Activated CD4-positive, alpha-beta memory T cell treated with anti-CD3 and anti-CD28 coated beads for 36 hours (primary cell): ENCODE measurements at regions not wholly inside any gene's neighbourhood (a gene's known extent, or its start where the extent isn't known, plus 50 kb on each side); places are given as distances from the start of the nearest gene placed in this dataset.
"Not testable (repeated sequence)": the region's sequence is repeated elsewhere in the genome, so short reads cannot be mapped to it uniquely, and the experiment has no call there.

Source experiments
- CTCF ChIA-PET: fragments of 350-600 bp; sonication (Branson Sonifier 250); formaldehyde crosslinking; loops from one replicate; lab custom pipeline; 2021; ENCODE audit warnings: antibody characterized with exemption, inconsistent platforms; lab: Charles Lee
- POLR2A ChIA-PET: fragments of 350-600 bp; sonication (Branson Sonifier 250); formaldehyde crosslinking; loops from one replicate; lab custom pipeline; 2021; ENCODE audit warnings: antibody characterized with exemption; lab: Charles Lee
- DNase-seq: peaks from one replicate; pipeline ENCODE4 v3.0.0-alpha.2; 2020
- H3K27ac Mint-ChIP-seq: one replicate; pipeline ENCODE4 v1.8.0; 2021; ENCODE audit warnings: mixed read lengths
- H3K27me3 Mint-ChIP-seq: one replicate; pipeline ENCODE4 v1.8.0; 2021; ENCODE audit warnings: mixed read lengths
- H3K36me3 Mint-ChIP-seq: one replicate; pipeline ENCODE4 v1.8.0; 2021; ENCODE audit warnings: mixed read lengths
- H3K4me1 Mint-ChIP-seq: one replicate; pipeline ENCODE4 v1.8.0; 2021; ENCODE audit warnings: low read depth, mixed read lengths
- H3K4me3 Mint-ChIP-seq: one replicate; pipeline ENCODE4 v1.8.0; 2021; ENCODE audit warnings: mild to moderate bottlenecking, mixed read lengths
- H3K9me3 Mint-ChIP-seq: one replicate; pipeline ENCODE4 v1.8.0; 2021; ENCODE audit warnings: mixed read lengths
- intact Hi-C: fragments of 100-400 bp; cut with micrococcal nuclease; formaldehyde crosslinking; loops from one replicate; pipeline ENCODE4 v1.15.1; 2023

GRCh38 chrX:114073926-114074325 lies 510.0 kb upstream of the HTR2C start:
- Mint-ChIP-seq H3K4me1 (no peaks in the 10 kb centered on the region), H3K4me3 (no peak overlapping the region), H3K36me3 (no peaks in the 10 kb centered on the region), H3K9me3 (no peaks in the 10 kb centered on the region), H3K27ac (no peak overlapping the region), H3K27me3 (no peaks in the 10 kb centered on the region)
- intact Hi-C loops: no loop called here
- DNase-seq: no peak
- ChIA-PET CTCF (no interaction called here), POLR2A (no interaction called here)

GRCh38 chrX:114071412-114071811 lies 512.5 kb upstream of the HTR2C start:
- H3K27me3 Mint-ChIP-seq: no peaks in the 10 kb centered on the region
- no peaks in the 10 kb centered on the region for H3K36me3 Mint-ChIP-seq
- no peak overlapping the region for H3K27ac Mint-ChIP-seq
- H3K4me1 Mint-ChIP-seq: no peaks in the 10 kb centered on the region
- intact Hi-C loops: no loop called here
- no peaks in the 10 kb centered on the region for H3K9me3 Mint-ChIP-seq
- H3K4me3 Mint-ChIP-seq: no peak overlapping the region
- no peak for DNase-seq
- ChIA-PET CTCF (no interaction called here), POLR2A (no interaction called here)

GRCh38 chrX:114065577-114066223 lies 518.2 kb upstream of the HTR2C start:
- H3K4me3 Mint-ChIP-seq: no peak overlapping the region
- DNase-seq: no peak
- no peaks in the 10 kb centered on the region for H3K27me3 Mint-ChIP-seq
- H3K9me3 Mint-ChIP-seq: no peaks in the 10 kb centered on the region
- no peaks in the 10 kb centered on the region for H3K36me3 Mint-ChIP-seq
- intact Hi-C loops: no loop called here
- H3K27ac Mint-ChIP-seq: no peak overlapping the region
- POLR2A ChIA-PET: no interaction called here
- H3K4me1 Mint-ChIP-seq: no peaks in the 10 kb centered on the region
- CTCF ChIA-PET: no interaction called here

- no peaks in the 10 kb centered on the region for H3K4me1 Mint-ChIP-seq
- ChIA-PET CTCF (no interaction called here), POLR2A (no interaction called here)
- no peak overlapping the region for H3K4me3 Mint-ChIP-seq
- H3K27me3 Mint-ChIP-seq: no peaks in the 10 kb centered on the region
- no peak for DNase-seq
- no peak overlapping the region for H3K27ac Mint-ChIP-seq
- intact Hi-C loops: no loop called here
- no peaks in the 10 kb centered on the region for H3K36me3 Mint-ChIP-seq
- no peaks in the 10 kb centered on the region for H3K9me3 Mint-ChIP-seq
These were observed 522.7 kb upstream of the HTR2C start for GRCh38 chrX:114061226-114061625.

GRCh38 chrX:114058988-114059418 lies 524.9 kb upstream of the HTR2C start:
- H3K27ac Mint-ChIP-seq: no peak overlapping the region
- no peaks in the 10 kb centered on the region for H3K4me1 Mint-ChIP-seq
- no peaks in the 10 kb centered on the region for H3K9me3 Mint-ChIP-seq
- H3K4me3 Mint-ChIP-seq: no peak overlapping the region
- POLR2A ChIA-PET: no interaction called here
- no peaks in the 10 kb centered on the region for H3K36me3 Mint-ChIP-seq
- no peak for DNase-seq
- CTCF ChIA-PET: no interaction called here
- intact Hi-C loops: no loop called here
- no peaks in the 10 kb centered on the region for H3K27me3 Mint-ChIP-seq

GRCh38 chrX:114057422-114057821 lies 526.5 kb upstream of the HTR2C start:
- H3K36me3 Mint-ChIP-seq, H3K27me3 Mint-ChIP-seq, H3K27ac Mint-ChIP-seq, intact Hi-C loops, H3K9me3 Mint-ChIP-seq, CTCF ChIA-PET, POLR2A ChIA-PET, DNase-seq, H3K4me1 Mint-ChIP-seq, H3K4me3 Mint-ChIP-seq: not testable (repeated sequence)

GRCh38 chrX:114051667-114052315 lies 532.1 kb upstream of the HTR2C start:
- intact Hi-C loops: no loop called here
- DNase-seq: no peak
- POLR2A ChIA-PET: no interaction called here
- no peaks in the 10 kb centered on the region for H3K4me1 Mint-ChIP-seq
- no peaks in the 10 kb centered on the region for H3K9me3 Mint-ChIP-seq
- H3K27ac Mint-ChIP-seq: no peak overlapping the region
- no peak overlapping the region for H3K4me3 Mint-ChIP-seq
- H3K27me3 Mint-ChIP-seq: no peaks in the 10 kb centered on the region
- no peaks in the 10 kb centered on the region for H3K36me3 Mint-ChIP-seq
- CTCF ChIA-PET: no interaction called here

- no peaks in the 10 kb centered on the region for H3K4me1 Mint-ChIP-seq
- intact Hi-C loops: no loop called here
These were observed 533.6 kb upstream of the HTR2C start for GRCh38 chrX:114050075-114050796.

GRCh38 chrX:114049063-114049462 lies 534.8 kb upstream of the HTR2C start:
- Mint-ChIP-seq H3K27me3 (no peaks in the 10 kb centered on the region), H3K36me3 (no peaks in the 10 kb centered on the region), H3K9me3 (no peaks in the 10 kb centered on the region), H3K4me1 (no peaks in the 10 kb centered on the region), H3K27ac (no peak overlapping the region), H3K4me3 (no peak overlapping the region)
- CTCF ChIA-PET: no interaction called here
- intact Hi-C loops: no loop called here
- POLR2A ChIA-PET: no interaction called here
- DNase-seq: no peak

More at GRCh38 chrX:114050075-114050796, 533.6 kb upstream of the HTR2C start:
- ChIA-PET POLR2A (no interaction called here), CTCF (no interaction called here)
- no peaks in the 10 kb centered on the region for H3K9me3 Mint-ChIP-seq
- H3K4me3 Mint-ChIP-seq: no peak overlapping the region
- H3K36me3 Mint-ChIP-seq: no peaks in the 10 kb centered on the region
- DNase-seq: no peak
- no peaks in the 10 kb centered on the region for H3K27me3 Mint-ChIP-seq
- H3K27ac Mint-ChIP-seq: no peak overlapping the region

GRCh38 chrX:114047558-114047957 lies 536.3 kb upstream of the HTR2C start:
- Mint-ChIP-seq H3K4me3 (no peak overlapping the region), H3K4me1 (no peaks in the 10 kb centered on the region), H3K9me3 (no peaks in the 10 kb centered on the region), H3K27me3 (no peaks in the 10 kb centered on the region), H3K27ac (no peak overlapping the region), H3K36me3 (no peaks in the 10 kb centered on the region)
- intact Hi-C loops: no loop called here
- CTCF ChIA-PET: no interaction called here
- POLR2A ChIA-PET: no interaction called here
- DNase-seq: no peak

GRCh38 chrX:114046695-114047279 lies 537.1 kb upstream of the HTR2C start:
- ChIA-PET CTCF (no interaction called here), POLR2A (no interaction called here)
- H3K9me3 Mint-ChIP-seq: no peaks in the 10 kb centered on the region
- no peaks in the 10 kb centered on the region for H3K4me1 Mint-ChIP-seq
- no peaks in the 10 kb centered on the region for H3K36me3 Mint-ChIP-seq
- H3K27ac Mint-ChIP-seq: no peak overlapping the region
- no peak overlapping the region for H3K4me3 Mint-ChIP-seq
- no peak for DNase-seq
- H3K27me3 Mint-ChIP-seq: no peaks in the 10 kb centered on the region
- intact Hi-C loops: no loop called here

- CTCF ChIA-PET, POLR2A ChIA-PET, H3K27ac Mint-ChIP-seq: not testable (repeated sequence)
These were observed 542.4 kb upstream of the HTR2C start for GRCh38 chrX:114041470-114041869.

More at GRCh38 chrX:114041470-114041869, 542.4 kb upstream of the HTR2C start:
- H3K4me1 Mint-ChIP-seq, intact Hi-C loops, H3K9me3 Mint-ChIP-seq, DNase-seq, H3K4me3 Mint-ChIP-seq, H3K36me3 Mint-ChIP-seq, H3K27me3 Mint-ChIP-seq: not testable (repeated sequence)
